Body of pancreas (tissue), 4 donors: ENCODE measurements at regions not wholly inside any gene's neighbourhood (a gene's known extent, or its start where the extent isn't known, plus 50 kb on each side); places are given as distances from the start of the nearest gene placed in this dataset.

Source experiments
- CTCF ChIP-seq, 7 experiments: fragments of 450-650 bp in 4 of 7; fragments of 200-600 bp in 3 of 7; sonication (generic) in 3 of 7; IDR thresholded peaks; one replicate each; pipeline ENCODE4 v1.5.1; 2016 to 2019; ENCODE audit warnings: antibody characterized with exemption in 7 of 7
- POLR2A ChIP-seq, 3 donors: fragments of 450-650 bp; IDR thresholded peaks; one replicate each; pipeline ENCODE4 v1.6.1; 2016; ENCODE audit warnings: antibody characterized with exemption in 3 of 3, mild to moderate bottlenecking in 2 of 3

- TF ChIP-seq CTCF (IDR thresholded peaks at IDR 0.05): no peak
- TF ChIP-seq POLR2A (IDR thresholded peaks at IDR 0.05): no peak
Observed at GRCh38 chr1:83052865-83053264, 946.1 kb downstream of the TTLL7 start.
